ENCODE measurements at regions not wholly inside any gene's neighbourhood (a gene's known extent, or its start where the extent isn't known, plus 50 kb on each side); places are given as distances from the start of the nearest gene placed in this dataset.

- no peak for FAIRE-seq
- in situ Hi-C loops (cut with HindIII; ENCODE audit: extremely low pct_ligation_motif_present, low pct_unique_long_range_greater_than_20kb): no loop called here
- no peak for DNase-seq (ENCODE audit: low spot score)
- Histone ChIP-seq H3K4me2 (ENCODE audit: low read depth, low read length) (no peak overlapping the region), H3K27ac (ENCODE audit: extremely low read length, insufficient read depth, low read length) (no peak overlapping the region), H3K36me3 (replicated peaks in 1 of 2; ENCODE audit: control insufficient read depth in 1 of 2, insufficient read depth in 2 of 2, low read length in 2 of 2) (no peaks in the 10 kb centered on the region), H3K9me3 (ENCODE audit: low read length) (peaks cover 97% of the 10 kb centered on the region), H3K9ac (ENCODE audit: insufficient read depth, low read depth, low read length) (no peak overlapping the region), H3K79me2 (ENCODE audit: insufficient read depth, low read length) (no peaks in the 10 kb centered on the region), H3K4me1 (ENCODE audit: insufficient read depth, low read length) (no peaks in the 10 kb centered on the region), H2AFZ (ENCODE audit: low read length) (no peak overlapping the region), H3K27me3 (ENCODE audit: control insufficient read depth in 1 of 2, insufficient read depth in 2 of 2, low read length in 2 of 2) (no peaks in the 10 kb centered on the region), H4K20me1 (ENCODE audit: insufficient read depth, low read length) (no peaks in the 10 kb centered on the region), H3K4me3 (replicated peaks in 1 of 3; ENCODE audit: insufficient read depth in 1 of 3, low read depth in 2 of 3, low read length in 3 of 3) (no peak overlapping the region)
- ChIA-PET CTCF (ENCODE audit: low intra/inter-chr PET ratio, low total read pairs) (no interaction called here), POLR2A (no interaction called here)
- ATAC-seq: no peak
- TF ChIP-seq XBP1 (CRISPR knock-in tag; IDR thresholded peaks at IDR 0.05) (no peak), MTA3 (CRISPR knock-in tag; IDR thresholded peaks at IDR 0.05) (no peak), MAFG (CRISPR knock-in tag; IDR thresholded peaks at IDR 0.05) (no peak), CEBPB (IDR thresholded peaks at IDR 0.05; ENCODE audit: borderline replicate concordance, low read depth, low read length) (0 out of 2 replicates have a peak, but pooled peaks have one; percentile 31)
- intact Hi-C loops (cut with micrococcal nuclease; ENCODE audit: unreplicated experiment): no loop called here
- 0% methylated on average over 2 of the region's 2 CpGs for WGBS (ENCODE audit: low lambda C conversion rate)
- no TSS peak for BruUV-seq (replicated peaks)
These were observed 1642.2 kb downstream of the LRRC4C start for GRCh38 chr11:39817241-39817640.

GRCh38 chr11:39810358-39810757, 1649.1 kb downstream of the LRRC4C start:
- H2AFZ ChIP-seq (ENCODE audit: low read length): no peak overlapping the region
- H3K79me2 ChIP-seq (ENCODE audit: insufficient read depth, low read length): no peaks in the 10 kb centered on the region
- H3K36me3 ChIP-seq (replicated peaks in 1 of 2; ENCODE audit: control insufficient read depth in 1 of 2, insufficient read depth in 2 of 2, low read length in 2 of 2): no peaks in the 10 kb centered on the region
- H3K27me3 ChIP-seq (ENCODE audit: control insufficient read depth in 1 of 2, insufficient read depth in 2 of 2, low read length in 2 of 2): no peaks in the 10 kb centered on the region
- in situ Hi-C loops (cut with HindIII; ENCODE audit: extremely low pct_ligation_motif_present, low pct_unique_long_range_greater_than_20kb) (no loop called here), intact Hi-C loops (cut with micrococcal nuclease; ENCODE audit: unreplicated experiment) (no loop called here)
- no peak overlapping the region for H3K27ac ChIP-seq (ENCODE audit: extremely low read length, insufficient read depth, low read length)
- H3K4me1 ChIP-seq (ENCODE audit: insufficient read depth, low read length): no peaks in the 10 kb centered on the region
- H3K9me3 ChIP-seq (ENCODE audit: low read length): peaks cover 88% of the 10 kb centered on the region
- no peaks in the 10 kb centered on the region for H4K20me1 ChIP-seq (ENCODE audit: insufficient read depth, low read length)
- ChIA-PET CTCF (ENCODE audit: low intra/inter-chr PET ratio, low total read pairs) (no interaction called here), POLR2A (no interaction called here)
- ATAC-seq: no peak
- H3K4me2 ChIP-seq (ENCODE audit: low read depth, low read length): no peak overlapping the region
- DNase-seq (ENCODE audit: low spot score): no peak
- BruUV-seq (replicated peaks): no TSS peak
- 0% methylated on average over 2 of the region's 4 CpGs for WGBS (ENCODE audit: low lambda C conversion rate)
- no peak for TF ChIP-seq CHD2 (IDR thresholded peaks at IDR 0.05; ENCODE audit: low read depth, low read length)
- TF ChIP-seq ZNF510 (CRISPR knock-in tag; IDR thresholded peaks at IDR 0.05; ENCODE audit: low read depth): no peak
- TF ChIP-seq ZFP1 (CRISPR knock-in tag; IDR thresholded peaks at IDR 0.05): no peak
- no peak for TF ChIP-seq MIER2 (CRISPR knock-in tag; IDR thresholded peaks at IDR 0.05)
- TF ChIP-seq ESRRA (CRISPR knock-in tag; IDR thresholded peaks at IDR 0.05; ENCODE audit: low read depth): no peak
- H3K4me3 ChIP-seq (replicated peaks in 1 of 3; ENCODE audit: insufficient read depth in 1 of 3, low read depth in 2 of 3, low read length in 3 of 3): no peak overlapping the region
- no peak for FAIRE-seq
- no peak overlapping the region for H3K9ac ChIP-seq (ENCODE audit: insufficient read depth, low read depth, low read length)
